Panc1 (cell line): ENCODE measurements at regions not wholly inside any gene's neighbourhood (a gene's known extent, or its start where the extent isn't known, plus 50 kb on each side); places are given as distances from the start of the nearest gene placed in this dataset.

Experiments used
- POLR2AphosphoS5 ChIP-seq: IDR thresholded peaks from 2 replicates; pipeline ENCODE4 v1.6.1; 2012; ENCODE audit warnings: mild to moderate bottlenecking, low read depth, low read length, moderate library complexity
- TF ChIP-seq, protein P1 (sequence below), 2 experiments: IDR thresholded peaks; 2 replicates each; pipeline ENCODE4 v1.6.1; 2011 to 2012; ENCODE audit warnings: low read depth in 2 of 2, control low read depth in 1 of 2, low read length in 1 of 2, mild to moderate bottlenecking in 1 of 2, moderate library complexity in 1 of 2; ENCODE audit not compliant: insufficient read depth in 1 of 2
- TF ChIP-seq, protein P2 (sequence below): fragments of 450-650 bp; IDR thresholded peaks from 2 replicates; pipeline ENCODE4 v1.5.1; 2017; ENCODE audit warnings: mild to moderate bottlenecking

DNA sequence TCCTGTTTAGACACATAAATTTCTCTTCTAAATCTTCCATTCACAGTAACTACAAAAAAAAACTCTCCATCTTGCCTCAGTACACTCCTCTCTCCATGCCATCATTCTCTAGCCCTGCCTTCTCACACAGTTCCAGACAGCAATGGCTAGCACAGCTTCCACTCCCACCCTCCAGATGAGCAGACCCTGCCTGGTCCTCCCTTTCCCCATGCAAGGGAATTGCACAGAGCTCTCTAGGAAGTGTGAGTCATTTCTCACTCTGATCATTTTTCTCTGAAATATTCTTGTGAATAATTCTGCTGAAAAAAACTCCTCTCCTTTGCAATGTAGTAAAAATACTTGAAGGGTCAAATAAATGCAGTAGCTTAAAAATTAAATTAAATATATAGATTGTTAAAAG, 170.6 kb downstream of the BMP4 start:
- TF ChIP-seq, protein P1, sequence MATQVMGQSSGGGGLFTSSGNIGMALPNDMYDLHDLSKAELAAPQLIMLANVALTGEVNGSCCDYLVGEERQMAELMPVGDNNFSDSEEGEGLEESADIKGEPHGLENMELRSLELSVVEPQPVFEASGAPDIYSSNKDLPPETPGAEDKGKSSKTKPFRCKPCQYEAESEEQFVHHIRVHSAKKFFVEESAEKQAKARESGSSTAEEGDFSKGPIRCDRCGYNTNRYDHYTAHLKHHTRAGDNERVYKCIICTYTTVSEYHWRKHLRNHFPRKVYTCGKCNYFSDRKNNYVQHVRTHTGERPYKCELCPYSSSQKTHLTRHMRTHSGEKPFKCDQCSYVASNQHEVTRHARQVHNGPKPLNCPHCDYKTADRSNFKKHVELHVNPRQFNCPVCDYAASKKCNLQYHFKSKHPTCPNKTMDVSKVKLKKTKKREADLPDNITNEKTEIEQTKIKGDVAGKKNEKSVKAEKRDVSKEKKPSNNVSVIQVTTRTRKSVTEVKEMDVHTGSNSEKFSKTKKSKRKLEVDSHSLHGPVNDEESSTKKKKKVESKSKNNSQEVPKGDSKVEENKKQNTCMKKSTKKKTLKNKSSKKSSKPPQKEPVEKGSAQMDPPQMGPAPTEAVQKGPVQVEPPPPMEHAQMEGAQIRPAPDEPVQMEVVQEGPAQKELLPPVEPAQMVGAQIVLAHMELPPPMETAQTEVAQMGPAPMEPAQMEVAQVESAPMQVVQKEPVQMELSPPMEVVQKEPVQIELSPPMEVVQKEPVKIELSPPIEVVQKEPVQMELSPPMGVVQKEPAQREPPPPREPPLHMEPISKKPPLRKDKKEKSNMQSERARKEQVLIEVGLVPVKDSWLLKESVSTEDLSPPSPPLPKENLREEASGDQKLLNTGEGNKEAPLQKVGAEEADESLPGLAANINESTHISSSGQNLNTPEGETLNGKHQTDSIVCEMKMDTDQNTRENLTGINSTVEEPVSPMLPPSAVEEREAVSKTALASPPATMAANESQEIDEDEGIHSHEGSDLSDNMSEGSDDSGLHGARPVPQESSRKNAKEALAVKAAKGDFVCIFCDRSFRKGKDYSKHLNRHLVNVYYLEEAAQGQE (IDR thresholded peaks at IDR 0.05; ENCODE audit: insufficient read depth in 1 of 2, low read depth in 2 of 2, low read length in 1 of 2): no peak
- TF ChIP-seq, protein P2, sequence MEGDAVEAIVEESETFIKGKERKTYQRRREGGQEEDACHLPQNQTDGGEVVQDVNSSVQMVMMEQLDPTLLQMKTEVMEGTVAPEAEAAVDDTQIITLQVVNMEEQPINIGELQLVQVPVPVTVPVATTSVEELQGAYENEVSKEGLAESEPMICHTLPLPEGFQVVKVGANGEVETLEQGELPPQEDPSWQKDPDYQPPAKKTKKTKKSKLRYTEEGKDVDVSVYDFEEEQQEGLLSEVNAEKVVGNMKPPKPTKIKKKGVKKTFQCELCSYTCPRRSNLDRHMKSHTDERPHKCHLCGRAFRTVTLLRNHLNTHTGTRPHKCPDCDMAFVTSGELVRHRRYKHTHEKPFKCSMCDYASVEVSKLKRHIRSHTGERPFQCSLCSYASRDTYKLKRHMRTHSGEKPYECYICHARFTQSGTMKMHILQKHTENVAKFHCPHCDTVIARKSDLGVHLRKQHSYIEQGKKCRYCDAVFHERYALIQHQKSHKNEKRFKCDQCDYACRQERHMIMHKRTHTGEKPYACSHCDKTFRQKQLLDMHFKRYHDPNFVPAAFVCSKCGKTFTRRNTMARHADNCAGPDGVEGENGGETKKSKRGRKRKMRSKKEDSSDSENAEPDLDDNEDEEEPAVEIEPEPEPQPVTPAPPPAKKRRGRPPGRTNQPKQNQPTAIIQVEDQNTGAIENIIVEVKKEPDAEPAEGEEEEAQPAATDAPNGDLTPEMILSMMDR: no peak
- TF ChIP-seq POLR2AphosphoS5: no peak
